H1 (cell line): ENCODE measurements at regions not wholly inside any gene's neighbourhood (a gene's known extent, or its start where the extent isn't known, plus 50 kb on each side); places are given as distances from the start of the nearest gene placed in this dataset.

Source experiments
- CTCF ChIA-PET: fragments of 300-600 bp; sonication (Branson Sonifier 250); formaldehyde crosslinking; loops from one replicate; lab custom pipeline; 2021; ENCODE audit not compliant: partially characterized antibody; lab: Charles Lee
- POLR2A ChIA-PET: fragments of 300-600 bp; sonication (Branson Sonifier 250); formaldehyde crosslinking; loops from one replicate; lab custom pipeline; 2021; ENCODE audit warnings: inconsistent platforms; ENCODE audit not compliant: partially characterized antibody; lab: Charles Lee
- DNase-seq, 2 experiments: peaks; one replicate each; pipeline versions ENCODE4 v3.0.0 to v3.0.0-alpha.2; 2010 to 2022; ENCODE audit warnings: low spot score in 2 of 2, low read depth in 1 of 2, mixed read lengths in 1 of 2
- FAIRE-seq: peaks from 2 replicates; lab custom pipeline; 2011; peaks lifted over from hg19 to GRCh38; lab: Jason Lieb, UNC
- H2AFZ ChIP-seq: 2 replicates; pipeline ENCODE4 v1.8.1; 2012; ENCODE audit warnings: low read length, inconsistent platforms
- H2AK5ac ChIP-seq: 2 replicates; pipeline ENCODE4 v1.6.1; 2013; ENCODE audit warnings: low read depth, low read length
- H2BK120ac ChIP-seq: replicated peaks from 2 replicates; pipeline ENCODE3; 2013; ENCODE audit warnings: low read depth, low read length, inconsistent platforms
- H2BK12ac ChIP-seq: 2 replicates; pipeline ENCODE4 v1.6.1; 2013; ENCODE audit warnings: low read depth, low read length
- H2BK15ac ChIP-seq: 2 replicates; pipeline ENCODE4 v1.6.1; 2013; ENCODE audit warnings: low read length
- H2BK20ac ChIP-seq: 2 replicates; pipeline ENCODE4 v1.6.1; 2013; ENCODE audit warnings: low read length
- H2BK5ac ChIP-seq: 2 replicates; pipeline ENCODE4 v1.6.1; 2013; ENCODE audit warnings: low read depth, low read length
- H3K14ac ChIP-seq: 2 replicates; pipeline ENCODE4 v1.6.1; 2013; ENCODE audit warnings: inconsistent platforms; ENCODE audit not compliant: insufficient read length
- H3K18ac ChIP-seq: 2 replicates; pipeline ENCODE4 v1.6.1; 2013; ENCODE audit warnings: low read length; ENCODE audit errors: extremely low read depth
- H3K23ac ChIP-seq: 2 replicates; pipeline ENCODE4 v1.6.1; 2013; ENCODE audit warnings: inconsistent platforms; ENCODE audit not compliant: insufficient read length
- H3K23me2 ChIP-seq: 2 replicates; pipeline ENCODE4 v1.6.1; 2013; ENCODE audit warnings: low read depth, low read length
- H3K27ac ChIP-seq: 2 replicates; pipeline ENCODE4 v1.6.1; 2011; ENCODE audit warnings: low read depth, low read length, inconsistent platforms
- H3K27me3 ChIP-seq, 4 experiments: replicated peaks in 1 of 4; 1 replicate in 1 of 4; 2 replicates in 3 of 4; pipeline versions ENCODE4 v1.6.1 to v1.8.1; 2011 to 2013; ENCODE audit warnings: low read length in 3 of 4, mild to moderate bottlenecking in 3 of 4, inconsistent platforms in 2 of 4, mixed read lengths in 2 of 4, moderate library complexity in 1 of 4; ENCODE audit not compliant: control insufficient read depth in 3 of 4, insufficient read depth in 3 of 4; ENCODE audit errors: extremely low read depth in 1 of 4
- H3K36me3 ChIP-seq, 4 experiments: 2 replicates each; pipeline versions ENCODE4 v1.6.1 to v1.8.1; 2011 to 2013; ENCODE audit warnings: mild to moderate bottlenecking in 4 of 4, low read length in 3 of 4, moderate library complexity in 2 of 4, control low read depth in 1 of 4, inconsistent platforms in 1 of 4; ENCODE audit not compliant: insufficient read depth in 4 of 4, control insufficient read depth in 2 of 4
- H3K4ac ChIP-seq: replicated peaks from 2 replicates; pipeline ENCODE3; 2013; ENCODE audit warnings: low read length, low read depth, mixed read lengths, inconsistent platforms; ENCODE audit not compliant: insufficient read length
- H3K4me1 ChIP-seq, 4 experiments: replicated peaks in 1 of 4; 1 replicate in 1 of 4; 2 replicates in 3 of 4; pipeline versions ENCODE4 v1.6.1 to v1.8.1; 2011 to 2013; ENCODE audit warnings: low read length in 3 of 4, inconsistent platforms in 2 of 4, mixed read lengths in 1 of 4; ENCODE audit not compliant: insufficient read depth in 4 of 4, control insufficient read depth in 3 of 4
- H3K4me2 ChIP-seq, 2 experiments: 2 replicates each; pipeline versions ENCODE4 v1.6.1 to v1.8.1; 2011 to 2013; ENCODE audit warnings: low read depth in 2 of 2, low read length in 2 of 2, control low read depth in 1 of 2, inconsistent platforms in 1 of 2, mild to moderate bottlenecking in 1 of 2; ENCODE audit not compliant: insufficient read depth in 1 of 2
- H3K4me3 ChIP-seq, 4 experiments: fragments of 200-600, 300-600 bp in 1 of 4; sonication (generic), shearing (Covaris generic), sonication (Bioruptor Twin) in 1 of 4; 2 replicates each; pipeline versions ENCODE4 v1.5.1 to v1.8.1; 2011 to 2016; ENCODE audit warnings: low read length in 4 of 4, low read depth in 3 of 4, control low read depth in 2 of 4, inconsistent platforms in 2 of 4, mild to moderate bottlenecking in 2 of 4, mixed read lengths in 1 of 4, moderate library complexity in 1 of 4; ENCODE audit not compliant: insufficient read depth in 2 of 4; ENCODE audit errors: extremely low read depth in 1 of 4
- H3K56ac ChIP-seq: replicated peaks from 2 replicates; pipeline ENCODE3; 2013; ENCODE audit warnings: low read depth, mild to moderate bottlenecking, mixed read lengths, low read length, inconsistent platforms; ENCODE audit not compliant: insufficient read length
- H3K79me1 ChIP-seq: 2 replicates; pipeline ENCODE4 v1.6.1; 2013; ENCODE audit warnings: low read depth, low read length, control low read depth
- H3K79me2 ChIP-seq, 2 experiments: 2 replicates each; pipeline versions ENCODE4 v1.6.1 to v1.8.1; 2012 to 2013; ENCODE audit warnings: low read length in 2 of 2, mild to moderate bottlenecking in 2 of 2, inconsistent platforms in 1 of 2; ENCODE audit not compliant: insufficient read depth in 2 of 2, control insufficient read depth in 1 of 2
- H3K9ac ChIP-seq, 4 experiments: replicated peaks in 1 of 4; 1 replicate in 1 of 4; 2 replicates in 3 of 4; pipeline versions ENCODE4 v1.6.1 to v1.8.1; 2011 to 2013; ENCODE audit warnings: low read depth in 3 of 4, low read length in 3 of 4, control low read depth in 2 of 4, mild to moderate bottlenecking in 2 of 4, moderate library complexity in 2 of 4, inconsistent platforms in 1 of 4; ENCODE audit errors: extremely low read depth in 1 of 4
- H3K9me3 ChIP-seq, 2 experiments: 2 replicates each; pipeline versions ENCODE4 v1.6.1 to v1.8.1; 2012 to 2013; ENCODE audit warnings: mild to moderate bottlenecking in 2 of 2, moderate library complexity in 2 of 2, control low read depth in 1 of 2, inconsistent platforms in 1 of 2, low read depth in 1 of 2, low read length in 1 of 2, mixed read lengths in 1 of 2; ENCODE audit not compliant: insufficient read depth in 2 of 2
- H4K20me1 ChIP-seq, 2 experiments: replicated peaks in 1 of 2; 2 replicates each; pipeline versions ENCODE3 to v1.8.1; 2011 to 2013; ENCODE audit warnings: inconsistent platforms in 2 of 2, low read length in 2 of 2, mild to moderate bottlenecking in 1 of 2; ENCODE audit not compliant: insufficient read depth in 2 of 2, control insufficient read depth in 1 of 2
- H4K5ac ChIP-seq: 2 replicates; pipeline ENCODE4 v1.6.1; 2013; ENCODE audit warnings: low read length, low read depth, mixed read lengths, inconsistent platforms; ENCODE audit not compliant: insufficient read length
- H4K8ac ChIP-seq: 2 replicates; pipeline ENCODE4 v1.8.0; 2013; ENCODE audit warnings: mild to moderate bottlenecking, moderate library complexity, low read length, inconsistent platforms; ENCODE audit not compliant: insufficient read depth; ENCODE audit errors: extremely low read depth
- H4K91ac ChIP-seq: replicated peaks from 2 replicates; pipeline ENCODE3; 2013; ENCODE audit warnings: low read length, mixed read lengths, inconsistent platforms; ENCODE audit not compliant: insufficient read length
- BCL11A ChIP-seq, 2 experiments: IDR thresholded peaks; one replicate each; pipeline ENCODE4 v1.6.1; 2011; ENCODE audit warnings: low read depth in 2 of 2, low read length in 2 of 2, mild to moderate bottlenecking in 2 of 2
- CTCF ChIP-seq, 3 experiments: IDR thresholded peaks; 1 replicate in 2 of 3; 2 replicates in 1 of 3; pipeline versions ENCODE4 v1.5.1 to v1.6.1; 2011; ENCODE audit warnings: low read length in 3 of 3, mild to moderate bottlenecking in 3 of 3, inconsistent platforms in 2 of 3, low read depth in 1 of 3, moderate library complexity in 1 of 3; ENCODE audit not compliant: insufficient read depth in 1 of 3; ENCODE audit errors: control extremely low read depth in 1 of 3
- GABPA ChIP-seq: IDR thresholded peaks from 2 replicates; pipeline ENCODE4 v1.6.1; 2011; ENCODE audit warnings: mild to moderate bottlenecking, low read length, moderate library complexity, borderline replicate concordance; ENCODE audit not compliant: insufficient read depth
- JUN ChIP-seq: IDR thresholded peaks from 2 replicates; pipeline ENCODE4 v1.6.1; 2011; ENCODE audit warnings: low read depth, mild to moderate bottlenecking, improper control_type of control experiment, low read length
- KDM5A ChIP-seq: fragments of 200-600 bp; IDR thresholded peaks from 2 replicates; pipeline ENCODE4 v1.7.1; 2012; ENCODE audit warnings: mild to moderate bottlenecking, low read length, inconsistent platforms, mixed read lengths
- NRF1 ChIP-seq: IDR thresholded peaks from 2 replicates; pipeline ENCODE4 v1.6.1; 2011; ENCODE audit warnings: mild to moderate bottlenecking, low read depth, low read length, improper control_type of control experiment
- POLR2A ChIP-seq, 2 experiments: IDR thresholded peaks; 1 replicate in 1 of 2; 2 replicates in 1 of 2; pipeline ENCODE4 v1.6.1; 2011; ENCODE audit warnings: low read depth in 2 of 2, low read length in 2 of 2, mild to moderate bottlenecking in 2 of 2; ENCODE audit errors: control extremely low read depth in 1 of 2
- POU5F1 ChIP-seq: IDR thresholded peaks from 2 replicates; pipeline ENCODE4 v1.6.1; 2011; ENCODE audit warnings: low read depth, mild to moderate bottlenecking, low read length, moderate library complexity
- SIN3A ChIP-seq, 2 experiments: IDR thresholded peaks in 1 of 2; conservative IDR thresholded peaks in 1 of 2; 2 replicates each; pipeline ENCODE4 v1.6.1; 2011 to 2012; ENCODE audit warnings: low read length in 2 of 2, improper control_type of control experiment in 1 of 2, low read depth in 1 of 2, mild to moderate bottlenecking in 1 of 2
- TEAD4 ChIP-seq: IDR thresholded peaks from 2 replicates; pipeline ENCODE4 v1.6.1; 2012; ENCODE audit warnings: low read depth, low read length, inconsistent platforms, mixed read lengths
- USF2 ChIP-seq: IDR thresholded peaks from 2 replicates; pipeline ENCODE4 v1.6.1; 2011; ENCODE audit warnings: low read length, improper control_type of control experiment
- WGBS, 2 experiments: shearing (Covaris generic) in 1 of 2; methylation state at CpG; one replicate each; pipeline versions ENCODE4 v1.1.6 to v1.1.7; 2013 to 2015; ENCODE audit warnings: low lambda C conversion rate in 2 of 2, mixed read lengths in 2 of 2, inconsistent platforms in 1 of 2, low coverage in 1 of 2, missing lambda C conversion rate in 1 of 2; ENCODE audit not compliant: insufficient replicate concordance in 2 of 2, insufficient coverage in 1 of 2, insufficient read length in 1 of 2; ENCODE audit errors: extremely low coverage in 1 of 2, missing lambda C conversion rate in 1 of 2; 5-methylcytosine and 5-hydroxymethylcytosine counted together

GRCh38 chr1:163610486-163610885, 288.7 kb downstream of the NUF2 start:
- ChIA-PET CTCF (interaction anchor here (1.0 kb wide), 1 partner anchor 9 kb away, joined by 3 read pairs; no protein-coding TSS in a partner anchor), POLR2A (no interaction called here)
- Histone ChIP-seq H3K4me2 (no peak overlapping the region), H4K91ac (no peak overlapping the region), H2BK20ac (no peak overlapping the region), H3K56ac (no peak overlapping the region), H2AK5ac (no peak overlapping the region), H2BK120ac (peak overlapping the region; percentile 62), H3K4me3 (no peak overlapping the region), H4K20me1 (no peaks in the 10 kb centered on the region), H3K4me1 (peaks cover 0 to 13% (median 12%) of the 10 kb centered on the region in 4 experiments; a peak in 5 of 7 replicates), H2BK12ac (0 out of 2 replicates have a peak overlapping the region, but pooled peaks have one; percentile 10), H4K5ac (no peak overlapping the region), H3K79me1 (no peaks in the 10 kb centered on the region), H3K23me2 (no peaks in the 10 kb centered on the region), H4K8ac (no peak overlapping the region), H2AFZ (peak overlapping the region; percentile 48; the same call in 1 of the 2 replicates), H3K36me3 (no peaks in the 10 kb centered on the region), H3K79me2 (no peaks in the 10 kb centered on the region), H3K27me3 (no peaks in the 10 kb centered on the region), H3K27ac (no peak overlapping the region), H3K4ac (peak overlapping the region; percentile 55), H2BK15ac (no peak overlapping the region), H3K23ac (no peak overlapping the region), H3K9me3 (no peaks in the 10 kb centered on the region), H2BK5ac (no peak overlapping the region), H3K18ac (peak overlapping the region; percentile 10; the same call in 1 of the 2 replicates), H3K9ac (no peak overlapping the region), H3K14ac (no peak overlapping the region)
- no peak for TF ChIP-seq USF2
- no peak for TF ChIP-seq POLR2A (IDR thresholded peaks at IDR 0.05; ENCODE audit: control extremely low read depth in 1 of 2, low read depth in 2 of 2, low read length in 2 of 2)
- no peak for TF ChIP-seq BCL11A (IDR thresholded peaks at IDR 0.05; ENCODE audit: low read depth in 2 of 2, low read length in 2 of 2)
- no peak for TF ChIP-seq NRF1
- TF ChIP-seq TEAD4: no peak
- TF ChIP-seq KDM5A: no peak
- TF ChIP-seq CTCF (IDR thresholded peaks at IDR 0.05; ENCODE audit: control extremely low read depth in 1 of 3, insufficient read depth in 1 of 3, low read depth in 1 of 3, low read length in 3 of 3): no peak
- no peak for TF ChIP-seq POU5F1
- TF ChIP-seq JUN: no peak
- TF ChIP-seq SIN3A (conservative IDR thresholded peaks at IDR 0.05 in 1 of 2, IDR thresholded peaks at IDR 0.05 in 1 of 2; ENCODE audit: low read depth in 1 of 2, low read length in 2 of 2): no peak
- no peak for TF ChIP-seq GABPA
- FAIRE-seq (no peak), DNase-seq (no peak)
- WGBS, 2 experiments: 91% methylated on average over 4 of the region's 4 CpGs; no CpG with 5 or more reads in 1 of the 2 experiments
